HG02610 (cell line): ENCODE measurements at regions not wholly inside any gene's neighbourhood (a gene's known extent, or its start where the extent isn't known, plus 50 kb on each side); places are given as distances from the start of the nearest gene placed in this dataset.
"Not testable (repeated sequence)": the region's sequence is repeated elsewhere in the genome, so short reads cannot be mapped to it uniquely, and the experiment has no call there.

Experiments
- ATAC-seq: cut with Tn5 transposase; IDR thresholded peaks from one replicate; pipeline ENCODE4 v1.9.1; 2021; ENCODE audit warnings: mild to moderate bottlenecking, moderate library complexity; ENCODE audit not compliant: unreplicated experiment

GRCh38 chr17:79560527-79560926 lies 50.3 kb downstream of the RBFOX3 start:
- ATAC-seq, result no peak

GRCh38 chr17:79559111-79559887 lies 51.6 kb downstream of the RBFOX3 start:
- ATAC-seq, result no peak

GRCh38 chr17:79558091-79558900 lies 52.6 kb downstream of the RBFOX3 start:
- ATAC-seq, result no peak

- no peak for ATAC-seq
Measured at GRCh38 chr17:79557276-79558090, 53.4 kb downstream of the RBFOX3 start.

GRCh38 chr17:79556271-79556670 lies 54.6 kb downstream of the RBFOX3 start:
- no peak for ATAC-seq

- no peak for ATAC-seq
Measured at GRCh38 chr17:79555543-79555942, 55.3 kb downstream of the RBFOX3 start.

GRCh38 chr17:79554346-79554745 lies 56.5 kb downstream of the RBFOX3 start:
- not testable (repeated sequence) for ATAC-seq

- ATAC-seq, result no peak
Measured at GRCh38 chr17:79552824-79553223, 58.0 kb downstream of the RBFOX3 start.

GRCh38 chr17:79552405-79552804 lies 58.4 kb downstream of the RBFOX3 start:
- no peak for ATAC-seq

GRCh38 chr17:79549141-79549915 lies 61.5 kb downstream of the RBFOX3 start:
- no peak for ATAC-seq

GRCh38 chr17:79548116-79548515 lies 62.7 kb downstream of the RBFOX3 start:
- ATAC-seq, result no peak

GRCh38 chr17:79547586-79547985 lies 63.3 kb downstream of the RBFOX3 start:
- no peak for ATAC-seq

- not testable (repeated sequence) for ATAC-seq
Measured at GRCh38 chr17:79547171-79547570, 63.7 kb downstream of the RBFOX3 start.

- no peak for ATAC-seq
Measured at GRCh38 chr17:79546386-79546785, 64.5 kb downstream of the RBFOX3 start.

- no peak for ATAC-seq
Measured at GRCh38 chr17:79545251-79546005, 65.4 kb downstream of the RBFOX3 start.

GRCh38 chr17:79544142-79544914 lies 66.5 kb downstream of the RBFOX3 start:
- no peak for ATAC-seq

- no peak for ATAC-seq
Measured at GRCh38 chr17:79543531-79543930, 67.3 kb downstream of the RBFOX3 start.

GRCh38 chr17:79542718-79543117 lies 68.1 kb downstream of the RBFOX3 start:
- no peak for ATAC-seq
